Kidney (tissue), 10 donors: ENCODE measurements at regions not wholly inside any gene's neighbourhood (a gene's known extent, or its start where the extent isn't known, plus 50 kb on each side); places are given as distances from the start of the nearest gene placed in this dataset.
"Not testable (repeated sequence)": the region's sequence is repeated elsewhere in the genome, so short reads cannot be mapped to it uniquely, and the experiment has no call there.

Source experiments
- DNase-seq, 5 donors: peaks; one replicate each; pipeline ENCODE4 v3.0.0-alpha.2; 2013 to 2020
- FAIRE-seq: peaks from 2 replicates; lab custom pipeline; 2012; peaks lifted over from hg19 to GRCh38; lab: Jason Lieb, UNC
- H3K27ac ChIP-seq, 2 donors: one replicate each; pipeline ENCODE4 v1.7.0; 2013; ENCODE audit warnings: low read depth in 2 of 2, low read length in 2 of 2, inconsistent platforms in 1 of 2
- H3K27me3 ChIP-seq: one replicate; pipeline ENCODE4 v1.7.1; 2013; ENCODE audit warnings: low read length, inconsistent platforms; ENCODE audit not compliant: control insufficient read depth, insufficient read depth
- H3K36me3 ChIP-seq, 3 donors: one replicate each; pipeline versions ENCODE4 v1.7.0 to v1.7.1; 2013; ENCODE audit warnings: low read length in 3 of 3, control low read depth in 1 of 3, inconsistent platforms in 1 of 3; ENCODE audit not compliant: insufficient read depth in 3 of 3, control insufficient read depth in 2 of 3
- H3K4me1 ChIP-seq, 3 donors: one replicate each; pipeline versions ENCODE4 v1.7.0 to v1.7.1; 2013; ENCODE audit warnings: low read length in 3 of 3, inconsistent platforms in 1 of 3, low read depth in 1 of 3; ENCODE audit not compliant: control insufficient read depth in 2 of 3, insufficient read depth in 2 of 3
- H3K4me3 ChIP-seq, 3 donors: one replicate each; pipeline versions ENCODE4 v1.7.0 to v1.8.1; 2013; ENCODE audit warnings: low read length in 3 of 3, control low read depth in 1 of 3, inconsistent platforms in 1 of 3
- H3K9ac ChIP-seq, 3 donors: one replicate each; pipeline versions ENCODE4 v1.7.0 to v1.7.1; 2013; ENCODE audit warnings: low read length in 3 of 3, control low read depth in 1 of 3, inconsistent platforms in 1 of 3
- H3K9me3 ChIP-seq, 3 donors: one replicate each; pipeline versions ENCODE4 v1.7.0 to v1.7.1; 2013; ENCODE audit warnings: low read length in 3 of 3, control low read depth in 1 of 3, inconsistent platforms in 1 of 3; ENCODE audit not compliant: control insufficient read depth in 2 of 3, insufficient read depth in 1 of 3
- intact Hi-C: fragments of 100-400 bp; cut with DNase I; formaldehyde crosslinking; loops from one replicate; pipeline ENCODE4 v1.11.1; 2022
- donor health status: control.
- donor health status: control.
- donor health status: DM: yes; HTN: yes; CAD: no.
- donor health status: Normal renal cell carcinoma (clear cell type).

DNA sequence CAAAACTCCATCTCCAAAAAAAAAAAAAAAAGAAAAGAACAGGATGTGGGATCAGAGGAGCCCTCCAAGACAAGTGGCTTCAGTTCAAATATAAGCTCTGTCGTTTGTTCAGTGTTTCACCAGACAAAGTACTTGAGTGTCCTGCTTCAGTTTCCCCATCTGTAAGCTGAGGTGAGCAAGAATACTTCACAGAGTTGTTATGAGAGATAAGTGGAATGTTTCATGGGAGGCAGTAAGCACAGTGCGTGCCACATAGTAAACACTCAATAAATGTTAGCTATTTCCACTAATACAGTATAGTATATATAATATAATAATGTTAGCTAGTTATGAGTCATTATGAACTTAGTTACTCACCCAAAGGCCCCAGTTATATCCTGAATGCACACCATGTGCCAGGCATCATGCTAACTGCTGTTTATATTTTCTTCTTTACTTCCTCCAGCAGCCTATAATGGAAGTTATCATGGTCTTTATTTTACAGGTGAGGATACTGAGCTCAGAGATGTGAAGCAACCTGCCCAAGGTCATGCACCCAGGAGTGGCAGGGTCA is 162.5 kb downstream of the NPIPA8 start:
- FAIRE-seq, intact Hi-C loops, H3K27me3 ChIP-seq, H3K36me3 ChIP-seq, H3K4me1 ChIP-seq, H3K9ac ChIP-seq, H3K27ac ChIP-seq, H3K4me3 ChIP-seq, DNase-seq, H3K9me3 ChIP-seq: not testable (repeated sequence)

DNA sequence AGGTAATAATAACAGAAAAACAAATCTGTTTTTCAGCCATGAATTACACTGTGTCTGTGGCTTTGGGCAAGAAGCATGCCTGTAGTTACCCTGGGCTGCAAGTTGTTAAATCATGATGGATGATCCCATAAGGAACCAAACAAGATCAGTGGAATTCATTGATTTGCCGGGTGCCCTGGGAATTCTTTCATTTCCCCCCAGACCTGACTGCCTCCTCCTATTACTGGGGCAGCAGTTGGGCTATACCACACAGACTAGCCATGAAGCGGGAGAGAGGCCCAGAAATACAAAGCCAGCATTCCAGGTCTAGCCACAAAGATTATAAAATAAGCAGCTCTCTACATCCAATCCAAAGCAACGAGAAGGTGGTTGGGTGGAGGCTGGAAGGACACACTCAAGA is 174.2 kb downstream of the NPIPA8 start:
- H3K4me1 ChIP-seq, H3K27ac ChIP-seq, H3K36me3 ChIP-seq, H3K27me3 ChIP-seq, FAIRE-seq, H3K9me3 ChIP-seq, intact Hi-C loops, DNase-seq, H3K9ac ChIP-seq, H3K4me3 ChIP-seq: not testable (repeated sequence)

DNA sequence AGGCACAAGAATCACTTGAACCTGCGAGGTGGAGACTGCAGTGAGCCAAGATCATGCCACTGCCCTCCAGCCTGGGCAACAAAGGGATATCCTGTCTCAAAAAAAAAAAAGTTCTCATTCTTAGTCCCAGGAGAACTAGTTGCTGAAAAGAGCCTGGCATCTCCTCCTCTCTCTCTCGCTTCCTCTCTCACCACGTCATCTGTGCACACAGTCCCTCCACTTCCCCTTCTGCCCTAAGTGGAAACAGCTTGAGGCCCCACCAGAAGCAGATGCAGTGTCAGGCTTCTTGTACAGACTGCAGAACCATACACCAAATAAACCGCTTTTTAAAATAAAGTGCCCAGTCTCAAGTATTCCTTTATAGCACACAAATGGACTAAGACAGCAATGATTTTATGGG is 175.3 kb downstream of the NPIPA8 start:
- H3K9ac ChIP-seq, intact Hi-C loops, H3K4me1 ChIP-seq, H3K27ac ChIP-seq, DNase-seq, FAIRE-seq, H3K9me3 ChIP-seq, H3K4me3 ChIP-seq, H3K36me3 ChIP-seq, H3K27me3 ChIP-seq: not testable (repeated sequence)

DNA sequence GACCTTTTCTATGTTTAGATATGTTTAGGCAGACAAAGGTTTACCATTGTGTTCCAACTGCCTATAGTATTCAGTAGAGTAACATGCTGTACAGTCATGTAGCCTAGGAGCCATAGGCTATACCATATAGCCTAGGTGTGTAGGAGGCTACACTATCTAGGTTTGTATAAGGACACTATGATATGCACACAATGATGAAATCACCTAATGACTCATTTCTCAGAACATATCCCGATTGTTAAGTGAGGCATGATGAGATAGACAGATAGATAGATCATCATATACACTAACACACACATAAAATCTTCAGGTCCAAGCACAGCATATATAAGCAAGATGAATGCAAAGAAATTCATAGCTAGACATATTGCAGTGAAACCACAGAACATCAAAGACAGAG is 177.4 kb downstream of the NPIPA8 start:
- not testable (repeated sequence) for FAIRE-seq, DNase-seq

DNA sequence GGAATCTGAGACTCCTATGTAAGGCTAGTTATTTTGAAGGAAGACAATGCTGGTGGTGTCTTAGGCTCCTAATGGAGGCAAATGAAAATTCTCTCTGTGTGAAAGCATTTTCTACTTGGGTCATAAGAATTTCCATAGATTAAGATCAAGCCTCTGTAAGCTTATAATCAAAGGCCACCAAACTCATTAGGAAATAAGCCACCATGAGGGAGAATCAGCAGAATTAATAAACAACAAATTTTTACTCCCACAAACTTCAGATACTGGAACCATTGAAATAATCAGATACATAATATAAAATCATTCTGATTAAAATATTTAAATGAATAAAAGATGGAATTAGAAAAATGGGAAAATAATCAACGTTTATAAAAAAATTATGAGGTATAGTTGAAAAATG is 178.7 kb downstream of the NPIPA8 start:
- intact Hi-C loops, H3K4me3 ChIP-seq, H3K36me3 ChIP-seq, H3K27me3 ChIP-seq, DNase-seq, FAIRE-seq, H3K9ac ChIP-seq, H3K9me3 ChIP-seq, H3K4me1 ChIP-seq, H3K27ac ChIP-seq: not testable (repeated sequence)

More for the DNA sequence above, 177.4 kb downstream of the NPIPA8 start:
- H3K4me1 ChIP-seq, H3K27me3 ChIP-seq, H3K4me3 ChIP-seq, H3K9ac ChIP-seq, H3K9me3 ChIP-seq, intact Hi-C loops, H3K27ac ChIP-seq, H3K36me3 ChIP-seq: not testable (repeated sequence)

DNA sequence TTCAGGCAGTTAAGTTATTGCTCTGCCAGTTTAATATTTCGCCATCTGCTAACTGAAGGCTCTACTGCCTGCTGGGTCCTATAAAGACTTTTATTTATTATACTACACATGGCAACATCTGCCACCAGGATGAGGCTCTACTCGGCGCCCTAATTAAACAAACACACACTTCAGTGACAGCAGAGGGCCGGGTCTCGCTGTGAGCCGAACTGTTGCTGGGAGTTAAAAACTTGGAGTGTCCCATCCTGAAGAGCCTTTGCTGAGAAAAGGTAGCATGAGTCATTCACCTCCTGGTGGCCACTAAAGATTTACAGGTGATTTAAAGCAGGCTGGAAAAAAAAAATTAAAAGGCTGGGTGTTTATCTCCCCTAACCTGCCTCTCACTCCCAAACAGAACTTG is 183.7 kb downstream of the NPIPA8 start:
- H3K27ac ChIP-seq, H3K36me3 ChIP-seq, H3K9me3 ChIP-seq, intact Hi-C loops, H3K4me1 ChIP-seq, H3K27me3 ChIP-seq, H3K9ac ChIP-seq, H3K4me3 ChIP-seq, DNase-seq, FAIRE-seq: not testable (repeated sequence)

DNA sequence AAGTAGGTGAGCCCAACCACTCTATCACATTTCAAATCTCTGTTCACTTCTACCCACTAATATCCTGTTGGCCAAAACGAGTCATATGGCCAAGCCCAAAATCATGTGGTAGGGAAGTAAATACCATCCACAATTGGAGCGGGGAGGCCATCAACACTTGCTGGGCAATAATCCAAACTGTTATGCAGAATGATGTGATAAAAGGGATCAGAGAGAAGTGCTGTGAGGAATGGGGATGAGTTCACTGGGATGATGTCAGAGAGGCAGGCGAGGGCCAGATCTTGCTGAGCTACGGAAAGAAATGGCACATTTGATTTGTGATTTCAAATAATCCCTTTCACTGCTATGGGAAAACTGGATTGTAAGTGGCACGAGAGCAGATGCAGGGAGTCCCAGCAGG is 188.4 kb downstream of the NPIPA8 start:
- H3K36me3 ChIP-seq, H3K27ac ChIP-seq, H3K4me1 ChIP-seq, H3K27me3 ChIP-seq, H3K4me3 ChIP-seq, H3K9ac ChIP-seq, DNase-seq, FAIRE-seq, H3K9me3 ChIP-seq, intact Hi-C loops: not testable (repeated sequence)

DNA sequence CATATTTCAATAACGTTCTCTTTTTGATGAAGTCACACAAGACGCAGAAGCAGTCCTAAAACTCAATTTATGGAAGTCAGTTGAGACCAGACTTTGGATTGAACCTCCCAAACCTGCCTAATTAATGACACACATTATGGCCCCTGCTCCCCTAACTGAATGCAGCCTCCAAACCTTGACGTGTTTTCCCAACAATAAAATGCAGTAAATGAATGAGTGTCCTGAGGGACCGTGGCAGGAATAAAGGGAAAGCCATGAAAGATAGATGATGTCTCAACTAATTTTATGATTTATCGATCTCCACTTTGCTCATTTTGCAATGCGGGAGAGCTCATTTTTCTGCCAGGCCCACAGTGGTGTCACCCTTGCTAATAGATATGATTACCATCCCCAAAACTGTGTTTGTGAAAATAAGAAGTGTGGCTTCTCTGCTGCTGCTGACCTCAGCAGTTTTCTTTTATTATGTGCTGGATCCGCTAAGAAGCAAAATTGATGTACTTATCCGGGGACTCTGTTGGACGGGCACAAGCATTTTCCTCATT is 189.9 kb downstream of the NPIPA8 start:
- DNase-seq, intact Hi-C loops, H3K4me3 ChIP-seq, FAIRE-seq, H3K27me3 ChIP-seq, H3K9ac ChIP-seq, H3K36me3 ChIP-seq, H3K4me1 ChIP-seq, H3K27ac ChIP-seq, H3K9me3 ChIP-seq: not testable (repeated sequence)
